SU-DHL-6 (cell line): ENCODE measurements at regions not wholly inside any gene's neighbourhood (a gene's known extent, or its start where the extent isn't known, plus 50 kb on each side); places are given as distances from the start of the nearest gene placed in this dataset.

ENCODE experiments used
- H2AFZ ChIP-seq: fragments of 200-600 bp; sonication (generic); 2 replicates; pipeline ENCODE4 v1.6.1; 2014; ENCODE audit warnings: low read depth, mild to moderate bottlenecking, moderate library complexity, mixed read lengths, antibody characterized with exemption, low read length; ENCODE audit not compliant: severe bottlenecking
- H3F3A ChIP-seq: fragments of 200-600 bp; shearing (Covaris generic); 2 replicates; pipeline ENCODE4 v1.6.0; 2016; ENCODE audit warnings: antibody characterized with exemption, mild to moderate bottlenecking; ENCODE audit not compliant: insufficient read depth
- H3K27ac ChIP-seq: fragments of 200-600 bp; sonication (generic); 2 replicates; pipeline ENCODE4 v1.5.1; 2016; ENCODE audit warnings: low read depth, mild to moderate bottlenecking, low read length, moderate library complexity, mixed read lengths
- H3K27me3 ChIP-seq: fragments of 200-600 bp; sonication (generic), shearing (Covaris generic); 2 replicates; pipeline ENCODE4 v1.6.0; 2014; ENCODE audit warnings: mild to moderate bottlenecking, low read length
- H3K36me3 ChIP-seq: fragments of 200-600 bp; sonication (generic); 2 replicates; pipeline ENCODE4 v1.6.1; 2014; ENCODE audit warnings: mild to moderate bottlenecking, low read length, mixed read lengths
- H3K4me2 ChIP-seq: fragments of 300-600, 200-600 bp; shearing (Covaris generic), sonication (generic); 2 replicates; pipeline ENCODE4 v1.6.0; 2014; ENCODE audit warnings: low read length, low read depth, mild to moderate bottlenecking; ENCODE audit not compliant: poor library complexity, severe bottlenecking
- H3K4me3 ChIP-seq: fragments of 200-600 bp; sonication (generic); 2 replicates; pipeline ENCODE4 v1.5.1; 2014; ENCODE audit warnings: antibody characterized with exemption, low read length, mild to moderate bottlenecking, mixed read lengths; ENCODE audit not compliant: insufficient read depth, poor library complexity, severe bottlenecking
- H3K79me2 ChIP-seq: fragments of 200-600 bp; sonication (generic); 2 replicates; pipeline ENCODE4 v1.6.1; 2014; ENCODE audit warnings: mild to moderate bottlenecking, low read length, moderate library complexity; ENCODE audit not compliant: insufficient read depth
- H3K9ac ChIP-seq: fragments of 200-600 bp; sonication (generic); 2 replicates; pipeline ENCODE4 v1.7.0; 2014; ENCODE audit warnings: mild to moderate bottlenecking, low read length
- H3K9me2 ChIP-seq: fragments of 200-600 bp; sonication (generic); replicated peaks from 2 replicates; pipeline ENCODE4 v1.6.1; 2014; ENCODE audit warnings: low read length; ENCODE audit not compliant: insufficient read depth
- H3K9me3 ChIP-seq: fragments of 200-600 bp; sonication (generic); 2 replicates; pipeline ENCODE4 v1.6.1; 2014; ENCODE audit warnings: low read length, mixed read lengths; ENCODE audit not compliant: insufficient read depth
- H4K20me1 ChIP-seq: fragments of 200-600 bp; sonication (generic); 2 replicates; pipeline ENCODE4 v1.6.1; 2014; ENCODE audit warnings: low read depth, mild to moderate bottlenecking, antibody characterized with exemption, low read length, moderate library complexity, mixed read lengths
- EZH2phosphoT487 ChIP-seq: fragments of 200-600 bp; sonication (generic), shearing (Covaris generic); conservative IDR thresholded peaks from 2 replicates; pipeline ENCODE4 v1.6.1; 2018; ENCODE audit warnings: mild to moderate bottlenecking, antibody characterized with exemption, low read length, moderate library complexity, mixed read lengths
- TF ChIP-seq, protein P1 (sequence below): fragments of 200-600 bp; sonication (generic); IDR thresholded peaks from one replicate; pipeline ENCODE4 v1.5.1; 2017; ENCODE audit warnings: antibody characterized with exemption, mild to moderate bottlenecking, low read length, moderate library complexity; ENCODE audit not compliant: insufficient read depth, poor library complexity, severe bottlenecking

DNA sequence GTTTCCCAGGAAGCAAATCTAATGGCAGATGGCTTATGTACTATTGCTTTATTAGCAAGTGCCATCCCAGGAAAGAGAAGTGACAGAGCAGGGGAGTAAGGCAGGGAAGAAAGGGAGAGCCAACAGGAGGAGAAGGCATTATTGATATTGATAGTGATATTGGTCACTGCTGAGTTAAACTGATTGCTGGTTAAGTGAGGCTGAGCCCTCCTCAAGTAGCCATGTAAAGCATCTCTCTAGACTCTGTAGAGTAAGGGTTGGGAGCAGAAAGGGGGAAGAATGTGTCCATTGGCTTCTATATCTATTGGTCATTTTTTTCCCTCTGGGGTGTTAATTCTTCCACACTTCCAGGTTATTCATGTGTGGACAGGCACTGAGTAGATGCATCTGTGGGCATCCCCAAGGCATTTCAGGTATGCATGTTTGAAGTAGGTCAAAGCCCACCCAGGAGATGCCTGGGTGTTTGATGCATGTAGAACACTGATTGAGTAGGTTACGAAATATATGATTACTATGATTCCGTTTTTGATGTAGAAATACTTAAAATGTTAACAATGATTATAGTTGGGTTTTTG, 290.5 kb upstream of the DPYD start:
- H3K4me2 ChIP-seq, result no peak overlapping the region
- H3K9ac ChIP-seq, result no peak overlapping the region
- no peaks in the 10 kb centered on the region for H3K79me2 ChIP-seq
- H3K9me3 ChIP-seq, result no peaks in the 10 kb centered on the region
- no peak overlapping the region for H2AFZ ChIP-seq
- H3K9me2 ChIP-seq, result no peaks in the 10 kb centered on the region
- TF ChIP-seq, protein P1, sequence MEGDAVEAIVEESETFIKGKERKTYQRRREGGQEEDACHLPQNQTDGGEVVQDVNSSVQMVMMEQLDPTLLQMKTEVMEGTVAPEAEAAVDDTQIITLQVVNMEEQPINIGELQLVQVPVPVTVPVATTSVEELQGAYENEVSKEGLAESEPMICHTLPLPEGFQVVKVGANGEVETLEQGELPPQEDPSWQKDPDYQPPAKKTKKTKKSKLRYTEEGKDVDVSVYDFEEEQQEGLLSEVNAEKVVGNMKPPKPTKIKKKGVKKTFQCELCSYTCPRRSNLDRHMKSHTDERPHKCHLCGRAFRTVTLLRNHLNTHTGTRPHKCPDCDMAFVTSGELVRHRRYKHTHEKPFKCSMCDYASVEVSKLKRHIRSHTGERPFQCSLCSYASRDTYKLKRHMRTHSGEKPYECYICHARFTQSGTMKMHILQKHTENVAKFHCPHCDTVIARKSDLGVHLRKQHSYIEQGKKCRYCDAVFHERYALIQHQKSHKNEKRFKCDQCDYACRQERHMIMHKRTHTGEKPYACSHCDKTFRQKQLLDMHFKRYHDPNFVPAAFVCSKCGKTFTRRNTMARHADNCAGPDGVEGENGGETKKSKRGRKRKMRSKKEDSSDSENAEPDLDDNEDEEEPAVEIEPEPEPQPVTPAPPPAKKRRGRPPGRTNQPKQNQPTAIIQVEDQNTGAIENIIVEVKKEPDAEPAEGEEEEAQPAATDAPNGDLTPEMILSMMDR, result no peak
- no peak for TF ChIP-seq EZH2phosphoT487
- H3K27me3 ChIP-seq, result no peaks in the 10 kb centered on the region
- H3K4me3 ChIP-seq, result no peak overlapping the region
- no peaks in the 10 kb centered on the region for H3F3A ChIP-seq
- no peaks in the 10 kb centered on the region for H3K36me3 ChIP-seq
- H4K20me1 ChIP-seq, result no peaks in the 10 kb centered on the region
- no peak overlapping the region for H3K27ac ChIP-seq

DNA sequence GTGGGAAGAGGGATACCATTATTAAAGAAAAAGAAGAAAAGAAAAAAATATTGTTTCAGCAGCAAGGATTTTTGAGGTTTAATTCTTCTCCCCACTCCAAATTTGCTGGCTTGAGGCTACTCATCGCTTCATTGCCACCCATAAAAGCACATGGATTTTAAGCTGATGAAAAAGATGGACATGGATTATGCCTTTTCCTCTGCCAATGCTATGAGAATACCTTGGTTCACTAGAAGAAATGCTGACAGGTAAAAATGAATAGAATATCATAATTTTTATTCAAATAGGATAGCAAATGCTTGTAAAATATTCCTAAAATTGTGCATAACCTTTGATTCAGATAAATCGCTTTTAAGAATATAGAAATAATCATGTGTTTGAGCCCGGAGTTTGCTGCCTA, 289.7 kb upstream of the DPYD start:
- Histone ChIP-seq H3K4me3 (no peak overlapping the region), H3K27me3 (no peaks in the 10 kb centered on the region), H3K4me2 (no peak overlapping the region), H3F3A (no peaks in the 10 kb centered on the region), H3K9ac (no peak overlapping the region), H2AFZ (no peak overlapping the region), H3K79me2 (no peaks in the 10 kb centered on the region), H3K27ac (no peak overlapping the region), H3K9me2 (no peaks in the 10 kb centered on the region), H3K36me3 (no peaks in the 10 kb centered on the region), H4K20me1 (no peaks in the 10 kb centered on the region), H3K9me3 (no peaks in the 10 kb centered on the region)
- no peak for TF ChIP-seq EZH2phosphoT487
- TF ChIP-seq, protein P1, result no peak

DNA sequence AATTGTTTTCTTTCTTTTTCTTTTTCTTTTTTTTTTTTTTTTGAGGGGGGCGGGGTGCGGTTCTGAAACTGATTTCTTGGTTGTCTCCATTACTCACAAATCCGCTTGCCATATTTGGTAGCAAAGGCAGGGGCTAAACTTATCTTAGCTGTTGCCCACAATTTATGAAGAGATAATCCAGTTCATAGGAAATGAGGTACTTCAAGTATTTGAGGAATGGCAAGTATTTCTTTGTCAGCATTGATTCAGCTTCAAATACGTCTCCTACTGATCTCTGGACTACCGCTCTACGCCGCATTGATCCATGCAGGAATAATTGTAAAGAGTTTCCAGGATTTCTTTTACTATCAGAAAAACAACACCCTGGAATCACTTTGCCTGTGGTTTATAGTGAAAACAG, 289.2 kb upstream of the DPYD start:
- no peak overlapping the region for H3K9ac ChIP-seq
- H3F3A ChIP-seq, result no peaks in the 10 kb centered on the region
- no peak overlapping the region for H2AFZ ChIP-seq
- no peaks in the 10 kb centered on the region for H3K36me3 ChIP-seq
- no peak overlapping the region for H3K27ac ChIP-seq
- no peaks in the 10 kb centered on the region for H3K9me3 ChIP-seq
- H3K9me2 ChIP-seq, result no peaks in the 10 kb centered on the region
- no peak for TF ChIP-seq EZH2phosphoT487
- TF ChIP-seq, protein P1, result no peak
- H3K27me3 ChIP-seq, result no peaks in the 10 kb centered on the region
- H4K20me1 ChIP-seq, result no peaks in the 10 kb centered on the region
- no peaks in the 10 kb centered on the region for H3K79me2 ChIP-seq
- H3K4me3 ChIP-seq, result no peak overlapping the region
- no peak overlapping the region for H3K4me2 ChIP-seq
